ENCODE measurements at regions not wholly inside any gene's neighbourhood (a gene's known extent, or its start where the extent isn't known, plus 50 kb on each side); places are given as distances from the start of the nearest gene placed in this dataset.

DNA sequence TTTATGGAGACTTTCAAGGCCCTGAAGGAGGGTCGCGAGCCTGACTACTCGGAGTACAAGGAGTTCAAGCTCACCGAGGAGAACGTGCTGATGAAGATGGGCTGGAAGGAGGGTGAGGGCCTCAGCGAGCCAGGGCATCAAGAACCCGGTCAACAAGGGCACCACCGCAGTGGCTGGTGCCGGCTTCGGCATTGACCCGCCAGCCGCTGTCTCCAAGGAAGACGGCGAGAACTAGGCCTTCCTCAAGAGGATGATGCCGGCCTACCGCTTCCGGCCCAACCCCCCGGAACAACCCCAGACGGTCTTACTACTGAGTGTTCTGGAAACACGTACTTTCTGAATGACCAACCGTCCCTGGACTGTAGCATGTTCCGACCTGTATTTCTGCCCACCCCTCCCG lies 169.2 kb downstream of the HINT1 start:
- TF ChIP-seq CTCF (IDR thresholded peaks at IDR 0.05) (no peak), EZH2 (IDR thresholded peaks at IDR 0.05) (no peak), EZH2phosphoT487 (IDR thresholded peaks at IDR 0.05) (no peak)

Measured in neural progenitor cell (in vitro differentiated cells).